ENCODE measurements at regions not wholly inside any gene's neighbourhood (a gene's known extent, or its start where the extent isn't known, plus 50 kb on each side); places are given as distances from the start of the nearest gene placed in this dataset.

DNA sequence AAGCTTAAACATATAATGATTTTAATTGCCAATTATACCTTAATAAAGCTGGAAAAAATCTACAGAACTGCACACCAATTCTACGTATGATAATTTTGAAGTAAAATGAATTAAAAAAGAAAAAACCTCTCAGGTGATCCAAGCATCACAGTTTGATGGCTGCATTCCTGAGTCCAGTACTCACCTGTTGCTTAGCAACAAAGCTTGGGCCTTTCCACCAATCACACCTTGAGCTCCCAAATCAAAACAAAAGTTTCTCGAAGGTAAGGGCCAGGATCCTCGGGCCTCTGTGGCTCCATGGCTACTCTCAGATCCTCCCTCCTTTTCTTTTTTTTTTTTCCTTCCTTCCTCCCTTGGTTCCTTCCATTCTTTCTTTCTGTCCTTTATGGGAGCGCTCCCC lies 137.2 kb upstream of the PCBD1 start:
- no peak for DNase-seq

- DNase-seq = no peak
Measured at GRCh38 chr10:71028066-71028465, 139.7 kb upstream of the PCBD1 start.

GRCh38 chr10:71029411-71029892 lies 141.1 kb upstream of the PCBD1 start:
- DNase-seq = no peak

- no peak for DNase-seq
Measured at GRCh38 chr10:71029907-71030306, 141.5 kb upstream of the PCBD1 start.

- no peak for DNase-seq
Measured at GRCh38 chr10:71031026-71031425, 142.7 kb upstream of the PCBD1 start.

- no peak for DNase-seq
Measured at GRCh38 chr10:71031603-71032002, 143.2 kb upstream of the PCBD1 start.

DNA sequence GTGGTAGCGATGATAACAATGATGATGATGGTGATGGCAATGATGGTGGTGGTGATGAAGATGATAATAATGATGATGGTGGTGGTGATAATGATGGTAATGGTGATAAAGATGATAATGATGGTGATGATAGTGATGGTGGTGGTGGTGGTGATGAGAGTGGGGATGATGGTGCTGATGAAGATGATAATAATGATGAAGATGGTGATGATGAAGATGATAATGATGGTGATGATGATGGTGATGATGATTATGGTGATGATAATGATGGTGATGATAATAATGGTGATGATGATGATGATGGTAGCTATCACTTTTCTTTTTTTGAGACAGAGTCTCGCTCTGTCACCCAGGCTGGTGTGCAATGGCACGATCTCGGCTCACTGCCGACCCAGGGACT lies 144.5 kb upstream of the PCBD1 start:
- DNase-seq = no peak

DNA sequence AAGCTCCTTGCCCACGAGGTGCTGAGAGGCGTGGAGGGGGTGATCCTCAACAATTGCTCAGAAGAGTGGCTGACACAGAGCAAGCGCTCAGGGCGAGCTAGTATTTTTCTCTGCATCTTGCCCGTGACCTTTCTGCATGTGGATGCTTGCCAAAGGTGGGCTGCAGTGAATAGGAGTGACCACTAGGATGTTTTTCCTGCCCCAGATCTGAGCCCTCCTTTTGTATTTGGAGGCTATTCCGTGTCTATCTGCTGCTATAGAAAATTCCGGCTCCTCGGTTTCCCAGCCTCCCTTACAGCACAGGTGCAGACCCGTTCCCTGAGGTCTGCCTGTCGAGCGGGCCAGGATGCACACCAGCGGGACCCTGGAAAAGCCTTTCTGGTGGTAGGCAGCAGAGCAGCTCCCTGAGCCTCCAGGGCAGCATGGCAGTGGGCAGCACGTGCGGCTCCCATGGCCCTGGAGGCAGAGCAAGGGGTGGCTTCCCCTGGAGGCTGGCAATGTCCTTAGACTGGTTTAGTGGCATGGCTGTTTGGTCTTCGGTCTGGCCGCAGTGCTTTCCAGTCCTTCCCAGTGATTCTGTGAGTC lies 145.1 kb upstream of the PCBD1 start:
- DNase-seq = no peak

- no peak for DNase-seq
Measured at GRCh38 chr10:71035511-71036296, 147.3 kb upstream of the PCBD1 start.

GRCh38 chr10:71036297-71036966 lies 148.1 kb upstream of the PCBD1 start:
- no peak for DNase-seq

DNA sequence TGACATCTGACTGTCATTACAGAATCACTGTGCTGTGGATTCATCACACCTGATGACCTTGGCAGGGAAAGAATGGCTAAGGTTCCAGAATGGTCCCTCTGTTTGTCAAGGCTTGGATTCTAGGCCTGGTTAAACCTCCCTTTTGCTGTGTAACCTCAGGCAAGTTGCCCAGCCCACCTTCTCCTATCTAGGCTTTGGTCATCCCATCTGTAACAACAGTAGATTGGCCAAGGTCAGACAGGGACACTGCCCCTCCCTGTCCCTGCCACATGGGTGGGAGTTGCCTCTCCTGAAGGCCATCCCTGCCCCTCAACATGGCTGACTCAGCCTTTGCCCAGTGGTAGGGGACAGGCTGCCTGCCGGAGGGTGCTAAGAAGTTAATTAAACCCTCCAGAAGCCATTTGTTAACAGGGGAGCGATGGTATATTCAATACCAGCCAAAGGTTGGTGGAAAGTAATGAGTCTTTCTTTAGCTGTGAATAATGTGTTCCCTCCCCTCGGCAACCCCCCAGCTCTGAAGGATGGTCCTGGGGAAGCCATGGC lies 149.8 kb upstream of the PCBD1 start:
- DNase-seq = peak; percentile 62

GRCh38 chr10:71038921-71039320 lies 150.6 kb upstream of the PCBD1 start:
- no peak for DNase-seq

DNA sequence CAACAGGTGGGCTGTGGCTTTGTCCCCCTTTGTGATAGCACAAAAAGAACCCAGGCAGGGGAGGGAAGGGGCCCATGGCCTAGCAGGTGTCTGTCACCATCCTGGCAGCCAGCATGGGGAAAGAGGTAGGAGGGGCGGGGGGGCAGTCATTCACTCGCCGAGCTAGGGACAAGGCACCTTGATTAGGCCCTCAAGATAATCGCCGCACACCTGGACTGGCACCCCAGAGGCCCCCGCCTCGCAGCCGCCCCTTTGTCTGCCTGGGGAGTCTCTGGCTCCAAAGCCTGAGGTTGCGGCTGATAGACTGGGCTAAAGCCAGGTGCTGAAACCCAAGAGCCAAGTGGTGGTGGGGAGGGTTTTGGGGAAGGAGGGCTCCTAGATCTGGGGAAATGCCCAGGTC lies 151.2 kb upstream of the PCBD1 start:
- no peak for DNase-seq

- DNase-seq = no peak
Measured at GRCh38 chr10:71040343-71040742, 152.0 kb upstream of the PCBD1 start.

DNA sequence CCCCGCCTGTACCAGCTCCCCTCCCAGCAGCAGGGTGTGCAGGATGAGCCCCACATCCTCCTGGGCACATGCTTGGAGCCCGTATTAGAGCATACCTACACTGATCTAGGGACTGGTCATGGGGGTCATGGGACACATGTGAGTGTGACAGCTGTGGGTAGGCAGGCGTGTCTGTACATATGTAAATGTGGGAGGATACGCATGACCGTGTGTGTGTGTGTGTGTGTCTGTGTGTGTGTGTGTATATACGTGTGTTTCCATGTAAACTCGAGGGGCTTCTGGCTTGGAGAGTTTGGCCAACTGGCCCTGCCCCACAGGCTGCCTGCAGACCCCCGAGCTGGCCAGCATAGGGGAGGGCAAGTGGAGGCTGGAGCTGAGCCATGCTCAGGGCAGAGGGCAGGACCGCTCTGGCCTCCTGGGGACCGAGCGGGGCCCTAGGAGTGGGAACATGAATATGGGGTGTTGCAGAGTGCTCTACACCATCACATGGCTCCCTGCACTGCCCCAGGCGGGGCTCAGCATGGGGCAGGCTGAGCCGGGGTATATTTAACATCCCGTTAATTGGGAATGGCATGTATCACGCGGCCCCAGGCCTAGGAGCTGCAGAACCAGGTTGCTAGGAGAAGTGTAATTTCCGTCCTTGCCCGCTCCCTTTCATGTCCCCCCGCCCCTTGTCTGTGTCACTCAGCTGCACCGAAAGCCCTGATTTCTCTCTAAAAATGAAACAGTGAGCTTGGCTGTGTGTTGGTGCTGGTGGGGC lies 152.7 kb upstream of the PCBD1 start:
- no peak for DNase-seq

DNA sequence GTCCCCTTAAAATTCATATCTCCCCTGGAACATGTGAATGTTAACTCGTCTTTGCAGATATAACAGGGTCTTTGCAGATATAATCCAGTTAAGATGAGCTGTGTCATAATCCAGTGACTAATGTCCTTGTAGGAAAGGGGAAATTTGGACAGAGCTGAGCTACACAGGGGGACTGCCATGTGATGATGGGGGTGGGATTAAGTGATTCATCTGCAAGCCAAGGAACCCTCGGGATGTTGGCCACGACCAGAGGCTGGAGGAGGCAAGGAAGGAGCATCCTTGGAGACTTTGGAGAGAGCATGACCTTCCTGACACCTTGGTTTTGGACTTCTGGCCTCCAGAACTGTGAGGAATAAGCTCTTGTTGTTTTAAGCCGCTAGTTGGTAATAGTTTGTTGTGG lies 153.9 kb upstream of the PCBD1 start:
- no peak for DNase-seq

DNA sequence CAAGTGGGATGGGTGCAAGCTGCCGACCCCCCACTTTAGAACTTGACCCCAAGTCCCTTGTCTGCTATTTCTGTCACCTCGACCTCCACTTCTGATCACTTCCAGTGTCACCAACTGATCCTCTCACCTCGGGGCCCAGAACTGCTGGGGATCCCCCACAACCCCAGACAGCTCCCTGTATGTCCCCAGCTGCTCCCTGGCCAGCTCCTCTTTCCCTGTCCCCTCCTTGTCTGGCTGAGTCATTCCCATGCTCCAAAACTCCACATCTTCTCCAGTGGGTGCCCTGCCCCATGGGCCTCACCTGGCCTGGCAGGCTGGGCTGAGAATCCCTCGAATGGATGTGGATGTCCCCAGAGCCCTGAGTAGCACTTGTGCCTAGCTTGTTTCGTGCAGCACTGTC lies 154.3 kb upstream of the PCBD1 start:
- DNase-seq = no peak

GRCh38 chr10:71043858-71044257 lies 155.5 kb upstream of the PCBD1 start:
- no peak for DNase-seq

- DNase-seq = no peak
Measured at GRCh38 chr10:71044720-71045119, 156.4 kb upstream of the PCBD1 start.

GRCh38 chr10:71045204-71045809 lies 156.9 kb upstream of the PCBD1 start:
- DNase-seq = no peak

DNA sequence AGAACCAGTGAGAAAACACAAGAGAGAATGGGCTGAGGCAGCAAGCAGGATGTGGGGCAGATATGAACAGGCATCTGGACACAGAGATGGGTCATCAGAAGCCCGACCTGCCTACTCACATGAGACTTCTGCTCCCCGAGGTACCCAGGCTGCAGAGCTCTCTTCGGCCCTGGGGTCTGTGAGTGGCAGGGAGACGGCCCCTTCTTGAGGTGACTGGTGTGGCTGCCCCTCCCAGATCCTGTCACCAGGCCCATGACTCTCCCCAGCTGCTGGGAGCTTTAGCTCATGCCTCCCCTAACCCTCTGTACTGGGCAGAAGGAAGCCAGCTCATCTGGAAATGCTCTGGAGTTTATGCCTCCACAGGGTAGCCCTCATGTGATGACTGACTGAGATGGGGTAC lies 157.6 kb upstream of the PCBD1 start:
- DNase-seq = no peak

GRCh38 chr10:71046747-71047146 lies 158.4 kb upstream of the PCBD1 start:
- no peak for DNase-seq
